ENCODE measurements at regions not wholly inside any gene's neighbourhood (a gene's known extent, or its start where the extent isn't known, plus 50 kb on each side); places are given as distances from the start of the nearest gene placed in this dataset.

DNA sequence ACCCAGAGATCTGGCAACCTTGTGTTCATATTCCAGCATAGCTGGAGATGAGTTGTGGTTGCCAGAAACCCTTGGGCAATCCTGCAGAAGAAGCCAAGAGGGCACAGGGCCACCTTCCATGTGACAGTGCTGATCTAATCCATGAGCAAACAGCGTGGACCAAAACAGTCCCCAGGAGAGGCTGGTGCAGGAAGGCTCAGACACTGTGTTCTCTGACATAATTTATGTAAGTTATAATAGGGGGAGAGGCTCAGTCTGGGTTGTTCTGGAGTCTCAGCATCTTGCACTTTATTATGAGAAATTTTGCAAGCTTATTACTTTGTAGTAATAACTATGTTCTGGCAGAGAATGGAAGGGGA lies 273.9 kb downstream of the HAPSTR1 start:
- TF ChIP-seq, protein P1, sequence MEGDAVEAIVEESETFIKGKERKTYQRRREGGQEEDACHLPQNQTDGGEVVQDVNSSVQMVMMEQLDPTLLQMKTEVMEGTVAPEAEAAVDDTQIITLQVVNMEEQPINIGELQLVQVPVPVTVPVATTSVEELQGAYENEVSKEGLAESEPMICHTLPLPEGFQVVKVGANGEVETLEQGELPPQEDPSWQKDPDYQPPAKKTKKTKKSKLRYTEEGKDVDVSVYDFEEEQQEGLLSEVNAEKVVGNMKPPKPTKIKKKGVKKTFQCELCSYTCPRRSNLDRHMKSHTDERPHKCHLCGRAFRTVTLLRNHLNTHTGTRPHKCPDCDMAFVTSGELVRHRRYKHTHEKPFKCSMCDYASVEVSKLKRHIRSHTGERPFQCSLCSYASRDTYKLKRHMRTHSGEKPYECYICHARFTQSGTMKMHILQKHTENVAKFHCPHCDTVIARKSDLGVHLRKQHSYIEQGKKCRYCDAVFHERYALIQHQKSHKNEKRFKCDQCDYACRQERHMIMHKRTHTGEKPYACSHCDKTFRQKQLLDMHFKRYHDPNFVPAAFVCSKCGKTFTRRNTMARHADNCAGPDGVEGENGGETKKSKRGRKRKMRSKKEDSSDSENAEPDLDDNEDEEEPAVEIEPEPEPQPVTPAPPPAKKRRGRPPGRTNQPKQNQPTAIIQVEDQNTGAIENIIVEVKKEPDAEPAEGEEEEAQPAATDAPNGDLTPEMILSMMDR (conservative IDR thresholded peaks at IDR 0.05; ENCODE audit: low read depth, low read length), result no peak
- TF ChIP-seq EZH2 (IDR thresholded peaks at IDR 0.05; ENCODE audit: borderline replicate concordance, low read depth, low read length, poor library complexity, severe bottlenecking), result no peak
